SK-N-SH treated with all-trans-retinoic acid at 6 μM for 48 hours (cell line): ENCODE measurements at regions not wholly inside any gene's neighbourhood (a gene's known extent, or its start where the extent isn't known, plus 50 kb on each side); places are given as distances from the start of the nearest gene placed in this dataset.

Experiments
- GLIS3 ChIP-seq: fragments of 250-450 bp; sonication (Bioruptor Pico); IDR thresholded peaks from 2 replicates; pipeline ENCODE4 v1.5.0; 2020; ENCODE audit warnings: mild to moderate bottlenecking, moderate library complexity
- ISL1 ChIP-seq: fragments of 250-450 bp; sonication (Bioruptor Pico); IDR thresholded peaks from 2 replicates; pipeline ENCODE4 v2.1.2; 2022; ENCODE audit warnings: mild to moderate bottlenecking, moderate library complexity
- PPARA ChIP-seq: fragments of 250-450 bp; sonication (Bioruptor Pico); IDR thresholded peaks from 2 replicates; pipeline ENCODE4 v1.5.0; 2020; ENCODE audit warnings: mild to moderate bottlenecking, borderline replicate concordance
- RARB ChIP-seq: fragments of 250-450 bp; sonication (Bioruptor Pico); IDR thresholded peaks from 2 replicates; pipeline ENCODE4 v1.8.0; 2021; ENCODE audit warnings: mild to moderate bottlenecking, moderate library complexity
- SNAI2 ChIP-seq: fragments of 250-450 bp; sonication (Bioruptor Pico); IDR thresholded peaks from 2 replicates; pipeline ENCODE4 v1.5.0; 2020; ENCODE audit warnings: mild to moderate bottlenecking, moderate library complexity
- TCF4 ChIP-seq: fragments of 250-450 bp; sonication (Bioruptor Pico); IDR thresholded peaks from 2 replicates; pipeline ENCODE4 v1.8.0; 2021; ENCODE audit warnings: mild to moderate bottlenecking, moderate library complexity, borderline replicate concordance
- ZFP3 ChIP-seq: fragments of 250-450 bp; sonication (Bioruptor Pico); IDR thresholded peaks from 2 replicates; pipeline ENCODE4 v1.5.0; 2020; ENCODE audit warnings: mild to moderate bottlenecking, moderate library complexity
- ZFP30 ChIP-seq: fragments of 450-650 bp; formaldehyde crosslinking; IDR thresholded peaks from 2 replicates; pipeline ENCODE4 v1.5.0; 2022; ENCODE audit warnings: mild to moderate bottlenecking, moderate library complexity
- ZNF8 ChIP-seq: fragments of 450-650 bp; formaldehyde crosslinking; IDR thresholded peaks from 2 replicates; pipeline ENCODE4 v1.5.0; 2020; ENCODE audit warnings: mild to moderate bottlenecking, moderate library complexity
- TF ChIP-seq, protein P1 (sequence below): fragments of 250-450 bp; sonication (Bioruptor Pico); IDR thresholded peaks from 2 replicates; pipeline ENCODE4 v1.8.0; 2020; ENCODE audit warnings: mild to moderate bottlenecking, moderate library complexity, borderline replicate concordance
- TF ChIP-seq, protein P2 (sequence below): fragments of 250-450 bp; sonication (Bioruptor Pico); IDR thresholded peaks from 2 replicates; pipeline ENCODE4 v1.5.1; 2021; ENCODE audit warnings: mild to moderate bottlenecking, moderate library complexity

DNA sequence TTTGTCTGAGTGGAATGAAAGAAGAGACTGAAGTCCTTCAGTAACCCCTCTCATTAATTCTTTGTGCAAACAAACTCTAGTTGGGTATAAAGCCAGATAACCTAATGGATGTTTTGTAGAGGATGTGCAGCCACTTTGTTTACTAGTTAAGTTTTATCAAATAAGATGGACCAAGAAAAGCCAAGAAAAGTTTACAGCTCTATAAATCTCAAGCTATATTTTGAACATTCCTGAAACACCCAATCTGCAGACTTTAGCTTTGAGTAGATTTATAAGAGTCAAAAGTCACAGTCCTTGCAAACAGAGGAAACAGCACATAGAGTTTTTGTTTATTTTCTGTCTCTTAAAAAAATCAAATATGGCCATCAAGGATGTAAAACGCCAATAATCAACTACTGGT, 452.9 kb downstream of the SPRY1 start:
- TF ChIP-seq PPARA, result no peak
- TF ChIP-seq, protein P1, sequence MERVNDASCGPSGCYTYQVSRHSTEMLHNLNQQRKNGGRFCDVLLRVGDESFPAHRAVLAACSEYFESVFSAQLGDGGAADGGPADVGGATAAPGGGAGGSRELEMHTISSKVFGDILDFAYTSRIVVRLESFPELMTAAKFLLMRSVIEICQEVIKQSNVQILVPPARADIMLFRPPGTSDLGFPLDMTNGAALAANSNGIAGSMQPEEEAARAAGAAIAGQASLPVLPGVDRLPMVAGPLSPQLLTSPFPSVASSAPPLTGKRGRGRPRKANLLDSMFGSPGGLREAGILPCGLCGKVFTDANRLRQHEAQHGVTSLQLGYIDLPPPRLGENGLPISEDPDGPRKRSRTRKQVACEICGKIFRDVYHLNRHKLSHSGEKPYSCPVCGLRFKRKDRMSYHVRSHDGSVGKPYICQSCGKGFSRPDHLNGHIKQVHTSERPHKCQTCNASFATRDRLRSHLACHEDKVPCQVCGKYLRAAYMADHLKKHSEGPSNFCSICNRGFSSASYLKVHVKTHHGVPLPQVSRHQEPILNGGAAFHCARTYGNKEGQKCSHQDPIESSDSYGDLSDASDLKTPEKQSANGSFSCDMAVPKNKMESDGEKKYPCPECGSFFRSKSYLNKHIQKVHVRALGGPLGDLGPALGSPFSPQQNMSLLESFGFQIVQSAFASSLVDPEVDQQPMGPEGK, result no peak
- TF ChIP-seq ZNF8 (CRISPR knock-in tag), result no peak
- TF ChIP-seq, protein P2, sequence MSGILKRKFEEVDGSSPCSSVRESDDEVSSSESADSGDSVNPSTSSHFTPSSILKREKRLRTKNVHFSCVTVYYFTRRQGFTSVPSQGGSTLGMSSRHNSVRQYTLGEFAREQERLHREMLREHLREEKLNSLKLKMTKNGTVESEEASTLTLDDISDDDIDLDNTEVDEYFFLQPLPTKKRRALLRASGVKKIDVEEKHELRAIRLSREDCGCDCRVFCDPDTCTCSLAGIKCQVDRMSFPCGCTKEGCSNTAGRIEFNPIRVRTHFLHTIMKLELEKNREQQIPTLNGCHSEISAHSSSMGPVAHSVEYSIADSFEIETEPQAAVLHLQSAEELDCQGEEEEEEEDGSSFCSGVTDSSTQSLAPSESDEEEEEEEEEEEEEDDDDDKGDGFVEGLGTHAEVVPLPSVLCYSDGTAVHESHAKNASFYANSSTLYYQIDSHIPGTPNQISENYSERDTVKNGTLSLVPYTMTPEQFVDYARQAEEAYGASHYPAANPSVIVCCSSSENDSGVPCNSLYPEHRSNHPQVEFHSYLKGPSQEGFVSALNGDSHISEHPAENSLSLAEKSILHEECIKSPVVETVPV (CRISPR knock-in tag), result no peak
- no peak for TF ChIP-seq SNAI2 (CRISPR knock-in tag)
- no peak for TF ChIP-seq ISL1 (CRISPR knock-in tag)
- TF ChIP-seq ZFP30 (CRISPR knock-in tag), result no peak
- TF ChIP-seq RARB (CRISPR knock-in tag), result no peak
- TF ChIP-seq ZFP3 (CRISPR knock-in tag), result no peak
- TF ChIP-seq GLIS3, result no peak
- no peak for TF ChIP-seq TCF4 (CRISPR knock-in tag)
